Mesenchymal stem cell (in vitro differentiated cells and primary cell): ENCODE measurements at regions not wholly inside any gene's neighbourhood (a gene's known extent, or its start where the extent isn't known, plus 50 kb on each side); places are given as distances from the start of the nearest gene placed in this dataset.

Source experiments
- DNase-seq: peaks from one replicate; pipeline ENCODE4 v3.0.0-alpha.2; 2013
- H2AFZ ChIP-seq: one replicate; pipeline ENCODE4 v1.6.1; 2013; ENCODE audit warnings: low read depth, mild to moderate bottlenecking, control low read depth, inconsistent platforms, low read length, moderate library complexity
- H2AK5ac ChIP-seq: 2 replicates; pipeline ENCODE4 v1.6.1; 2013; ENCODE audit warnings: low read length, moderate library complexity, mild to moderate bottlenecking, inconsistent platforms; ENCODE audit not compliant: severe bottlenecking
- H2BK120ac ChIP-seq: one replicate; pipeline ENCODE4 v1.6.1; 2013; ENCODE audit warnings: low read depth, mild to moderate bottlenecking, inconsistent platforms, low read length, moderate library complexity
- H2BK12ac ChIP-seq, 2 experiments: one replicate each; pipeline ENCODE4 v1.6.1; 2013; ENCODE audit warnings: inconsistent platforms in 2 of 2, low read length in 2 of 2, mild to moderate bottlenecking in 2 of 2, moderate library complexity in 2 of 2, control low read depth in 1 of 2
- H2BK15ac ChIP-seq: one replicate; pipeline ENCODE4 v1.6.1; 2013; ENCODE audit warnings: mild to moderate bottlenecking, low read depth, inconsistent platforms; ENCODE audit not compliant: poor library complexity, severe bottlenecking
- H2BK5ac ChIP-seq: 2 replicates; pipeline ENCODE4 v1.6.1; 2013; ENCODE audit warnings: low read depth, mild to moderate bottlenecking, low read length, control low read depth, inconsistent platforms; ENCODE audit not compliant: poor library complexity, severe bottlenecking
- H3K14ac ChIP-seq, 2 experiments: one replicate each; pipeline ENCODE4 v1.6.1; 2013; ENCODE audit warnings: inconsistent platforms in 2 of 2, low read length in 2 of 2, control low read depth in 1 of 2, mild to moderate bottlenecking in 1 of 2, moderate library complexity in 1 of 2
- H3K18ac ChIP-seq, 2 experiments: one replicate each; pipeline ENCODE4 v1.6.1; 2013; ENCODE audit warnings: inconsistent platforms in 2 of 2, low read length in 2 of 2, control low read depth in 1 of 2, low read depth in 1 of 2, mild to moderate bottlenecking in 1 of 2
- H3K23ac ChIP-seq, 2 experiments: one replicate each; pipeline ENCODE4 v1.6.1; 2013; ENCODE audit warnings: inconsistent platforms in 2 of 2, low read length in 2 of 2, mild to moderate bottlenecking in 2 of 2, moderate library complexity in 2 of 2, control low read depth in 1 of 2
- H3K27ac ChIP-seq: 2 replicates; pipeline ENCODE4 v1.5.1; 2013; ENCODE audit warnings: mild to moderate bottlenecking, moderate library complexity, low read length, control low read depth, inconsistent platforms; ENCODE audit not compliant: poor library complexity, severe bottlenecking
- H3K27me3 ChIP-seq, 2 experiments: 2 replicates each; pipeline versions ENCODE4 v1.6.1 to v1.7.0; 2013; ENCODE audit warnings: low read length in 2 of 2, mild to moderate bottlenecking in 2 of 2, moderate library complexity in 2 of 2, control low read depth in 1 of 2, inconsistent platforms in 1 of 2; ENCODE audit not compliant: control insufficient read depth in 1 of 2, insufficient read depth in 1 of 2
- H3K36me3 ChIP-seq, 2 experiments: 2 replicates each; pipeline versions ENCODE4 v1.6.1 to v1.7.0; 2013; ENCODE audit warnings: low read length in 2 of 2, control low read depth in 1 of 2, inconsistent platforms in 1 of 2, low read depth in 1 of 2, mild to moderate bottlenecking in 1 of 2; ENCODE audit not compliant: insufficient read depth in 2 of 2, control insufficient read depth in 1 of 2
- H3K4ac ChIP-seq, 2 experiments: one replicate each; pipeline ENCODE4 v1.6.1; 2013; ENCODE audit warnings: inconsistent platforms in 2 of 2, low read length in 2 of 2, mild to moderate bottlenecking in 2 of 2, moderate library complexity in 2 of 2, control low read depth in 1 of 2, low read depth in 1 of 2
- H3K4me1 ChIP-seq: 2 replicates; pipeline ENCODE4 v1.6.1; 2013; ENCODE audit warnings: low read depth, low read length, control low read depth; ENCODE audit not compliant: control insufficient read depth, insufficient read depth
- H3K4me2 ChIP-seq: 2 replicates; pipeline ENCODE4 v1.6.1; 2013; ENCODE audit warnings: low read length, mild to moderate bottlenecking, inconsistent platforms; ENCODE audit not compliant: poor library complexity, severe bottlenecking
- H3K4me3 ChIP-seq, 2 experiments: 2 replicates each; pipeline versions ENCODE4 v1.5.1 to v1.7.0; 2013; ENCODE audit warnings: low read length in 2 of 2, mild to moderate bottlenecking in 2 of 2, control low read depth in 1 of 2, low read depth in 1 of 2; ENCODE audit not compliant: insufficient read depth in 1 of 2
- H3K79me1 ChIP-seq: replicated peaks from 2 replicates; pipeline ENCODE4 v1.6.1; 2013; ENCODE audit warnings: mild to moderate bottlenecking, control low read depth, low read length, inconsistent platforms; ENCODE audit not compliant: poor library complexity, severe bottlenecking
- H3K9ac ChIP-seq: 2 replicates; pipeline ENCODE4 v1.7.0; 2013; ENCODE audit warnings: mild to moderate bottlenecking, low read length, moderate library complexity
- H3K9me3 ChIP-seq: 2 replicates; pipeline ENCODE4 v1.7.0; 2013; ENCODE audit warnings: mild to moderate bottlenecking, low read length; ENCODE audit not compliant: control insufficient read depth
- H4K8ac ChIP-seq: one replicate; pipeline ENCODE4 v1.6.1; 2013; ENCODE audit warnings: inconsistent platforms, mild to moderate bottlenecking, low read length, moderate library complexity
- H4K91ac ChIP-seq: one replicate; pipeline ENCODE4 v1.6.1; 2013; ENCODE audit warnings: mild to moderate bottlenecking, low read length, inconsistent platforms
- WGBS: methylation state at CpG from one replicate; pipeline ENCODE4 v1.1.7; 2013; ENCODE audit warnings: mixed read lengths; 5-methylcytosine and 5-hydroxymethylcytosine counted together

DNA sequence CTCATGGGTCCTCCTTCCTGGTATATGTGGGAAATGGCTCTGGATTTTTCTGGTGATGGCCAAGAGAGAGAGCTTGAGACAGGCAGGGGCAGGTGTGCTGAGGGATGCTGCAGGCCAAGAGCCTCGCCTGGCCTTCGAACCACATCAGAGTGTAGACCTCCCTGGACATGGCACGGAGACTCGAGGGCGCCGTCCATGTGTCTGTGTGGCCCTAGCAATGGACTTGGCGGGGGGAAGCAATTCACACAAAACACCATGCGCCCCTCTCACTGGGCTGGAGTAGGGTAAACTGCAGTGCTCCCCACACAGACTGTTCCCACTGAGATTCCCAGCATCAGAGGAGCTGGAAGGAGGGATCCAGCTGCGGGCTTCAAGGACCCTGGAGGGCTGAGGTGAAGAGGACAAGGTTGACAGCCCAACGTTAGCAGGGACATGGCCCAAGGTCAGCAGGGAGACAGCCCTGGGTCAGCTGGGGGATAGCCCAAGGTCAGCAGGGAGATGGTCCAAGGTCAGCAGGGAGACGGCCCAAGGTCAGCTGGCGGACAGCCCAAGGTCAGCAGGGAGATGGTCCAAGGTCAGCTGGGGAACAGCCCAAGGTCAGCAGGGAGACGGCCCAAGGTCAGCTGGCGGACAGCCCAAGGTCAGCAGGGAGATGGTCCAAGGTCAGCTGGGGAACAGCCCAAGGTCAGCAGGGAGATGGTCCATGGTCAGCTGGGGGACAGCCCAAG is 75.4 kb upstream of the HDAC4 start:
- Histone ChIP-seq H3K4me3 (no peak overlapping the region), H3K14ac (no peak overlapping the region), H2BK5ac (no peak overlapping the region), H2AK5ac (no peak overlapping the region), H4K8ac (no peak overlapping the region), H3K23ac (no peak overlapping the region), H3K9ac (no peak overlapping the region), H2AFZ (no peak overlapping the region), H4K91ac (no peak overlapping the region), H3K18ac (no peak overlapping the region), H3K27ac (no peak overlapping the region), H2BK120ac (no peak overlapping the region), H3K27me3 (peaks cover 0 to 31% of the 10 kb centered on the region in 2 experiments), H3K4me2 (no peak overlapping the region), H3K4me1 (no peaks in the 10 kb centered on the region), H2BK15ac (no peak overlapping the region), H3K79me1 (no peaks in the 10 kb centered on the region), H3K4ac (no peak overlapping the region), H3K9me3 (no peaks in the 10 kb centered on the region), H2BK12ac (no peak overlapping the region), H3K36me3 (no peaks in the 10 kb centered on the region)
- DNase-seq = no peak
- WGBS = 87% methylated on average over 12 of the region's 14 CpGs

DNA sequence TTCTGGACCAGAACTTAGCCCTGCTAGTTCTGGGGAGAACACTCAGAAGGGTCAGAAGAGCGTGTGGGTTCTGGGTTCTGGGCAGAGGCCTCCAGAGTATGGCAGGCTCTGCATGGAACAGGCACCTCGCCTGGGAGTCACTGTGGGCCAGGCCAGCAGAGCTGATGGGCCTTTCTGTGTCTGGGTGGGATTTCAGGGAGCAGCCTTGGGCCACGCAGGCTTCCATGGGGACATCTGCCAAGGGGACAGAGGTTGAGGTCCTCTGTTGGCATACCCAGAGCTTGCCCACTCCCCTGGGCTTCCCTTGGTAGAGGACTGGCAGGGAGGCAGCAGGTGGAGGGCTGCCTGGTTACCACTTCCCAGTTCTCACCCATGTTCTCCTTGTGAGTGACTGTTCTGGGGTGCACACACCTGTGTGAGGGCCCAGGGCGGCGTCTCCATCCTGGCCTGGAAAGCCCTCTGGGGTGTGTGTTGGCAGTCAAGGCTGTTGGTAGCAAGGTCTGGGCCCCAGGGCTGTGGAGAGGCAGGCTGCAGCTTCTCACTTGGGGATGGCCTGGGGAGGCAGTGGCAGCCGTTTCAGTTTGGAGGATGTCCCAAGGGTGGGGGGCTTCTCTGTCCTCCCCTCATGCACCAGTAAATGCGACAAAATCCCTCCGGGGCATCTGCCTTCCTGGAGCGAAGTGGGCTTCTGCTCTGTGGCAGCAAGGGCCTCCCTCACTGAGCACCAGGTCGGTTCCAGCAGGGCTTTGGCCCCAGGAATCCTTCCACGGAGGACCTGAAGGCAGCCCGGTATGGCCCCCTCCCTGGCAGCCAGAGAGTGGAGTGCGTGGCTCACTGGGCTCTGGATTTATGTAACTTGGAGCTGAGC is 74.6 kb upstream of the HDAC4 start:
- WGBS = 49% methylated on average over 13 of the region's 13 CpGs
- H3K27ac ChIP-seq = no peak overlapping the region
- no peak overlapping the region for H2BK120ac ChIP-seq

DNA sequence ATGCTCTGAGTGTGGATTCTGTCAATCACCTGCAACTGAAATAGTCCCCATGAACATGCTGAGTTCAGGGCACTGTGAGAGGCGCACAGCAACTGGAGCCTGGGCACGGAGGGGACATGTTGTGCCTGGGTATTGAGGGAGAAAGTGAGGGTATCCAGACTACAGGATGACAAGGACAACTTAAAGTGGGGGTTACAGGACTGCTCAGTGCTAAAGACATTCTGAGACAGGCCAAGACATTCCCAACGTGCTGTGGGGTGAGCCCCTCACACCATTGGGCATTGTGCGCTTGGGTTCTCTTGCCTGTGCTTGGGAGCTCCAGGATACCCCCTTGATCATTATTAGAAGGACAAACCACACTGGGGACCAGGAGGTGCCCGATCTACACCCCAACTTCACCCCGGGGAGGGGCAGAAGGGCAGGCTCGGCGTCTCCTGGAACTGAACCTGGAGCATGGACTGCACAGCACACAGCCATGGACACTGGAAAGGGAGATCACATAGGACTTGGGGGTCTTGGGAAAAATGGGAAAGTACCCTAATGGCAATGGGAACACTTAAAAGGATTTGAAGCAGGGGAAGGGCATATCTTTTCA is 72.5 kb upstream of the HDAC4 start:
- Histone ChIP-seq H3K4me3 (no peak overlapping the region), H3K4me2 (no peak overlapping the region), H3K9ac (no peak overlapping the region), H3K9me3 (peaks cover 6% of the 10 kb centered on the region), H3K18ac (no peak overlapping the region), H3K36me3 (no peaks in the 10 kb centered on the region), H3K4me1 (no peaks in the 10 kb centered on the region), H2AK5ac (no peak overlapping the region), H3K27ac (no peak overlapping the region), H3K4ac (no peak overlapping the region), H3K27me3 (peaks cover 0 to 52% of the 10 kb centered on the region in 2 experiments), H3K79me1 (no peaks in the 10 kb centered on the region), H2AFZ (no peak overlapping the region), H4K8ac (no peak overlapping the region), H2BK12ac (no peak overlapping the region), H2BK15ac (no peak overlapping the region), H3K23ac (no peak overlapping the region), H4K91ac (no peak overlapping the region), H2BK5ac (no peak overlapping the region), H2BK120ac (no peak overlapping the region), H3K14ac (no peak overlapping the region)
- DNase-seq = no peak
- 72% methylated on average over 8 of the region's 8 CpGs for WGBS

More for the DNA sequence above, 74.6 kb upstream of the HDAC4 start:
- DNase-seq = no peak
- Histone ChIP-seq H3K27me3 (peaks cover 0 to 38% of the 10 kb centered on the region in 2 experiments), H4K8ac (no peak overlapping the region), H3K4me1 (no peaks in the 10 kb centered on the region), H3K18ac (no peak overlapping the region), H2BK15ac (no peak overlapping the region), H3K9me3 (no peaks in the 10 kb centered on the region), H3K36me3 (no peaks in the 10 kb centered on the region), H3K4ac (no peak overlapping the region), H3K14ac (no peak overlapping the region), H2AK5ac (no peak overlapping the region), H3K23ac (no peak overlapping the region), H2BK12ac (no peak overlapping the region), H3K79me1 (no peaks in the 10 kb centered on the region), H3K4me2 (no peak overlapping the region), H3K9ac (no peak overlapping the region), H2BK5ac (no peak overlapping the region), H4K91ac (no peak overlapping the region), H3K4me3 (no peak overlapping the region), H2AFZ (no peak overlapping the region)

DNA sequence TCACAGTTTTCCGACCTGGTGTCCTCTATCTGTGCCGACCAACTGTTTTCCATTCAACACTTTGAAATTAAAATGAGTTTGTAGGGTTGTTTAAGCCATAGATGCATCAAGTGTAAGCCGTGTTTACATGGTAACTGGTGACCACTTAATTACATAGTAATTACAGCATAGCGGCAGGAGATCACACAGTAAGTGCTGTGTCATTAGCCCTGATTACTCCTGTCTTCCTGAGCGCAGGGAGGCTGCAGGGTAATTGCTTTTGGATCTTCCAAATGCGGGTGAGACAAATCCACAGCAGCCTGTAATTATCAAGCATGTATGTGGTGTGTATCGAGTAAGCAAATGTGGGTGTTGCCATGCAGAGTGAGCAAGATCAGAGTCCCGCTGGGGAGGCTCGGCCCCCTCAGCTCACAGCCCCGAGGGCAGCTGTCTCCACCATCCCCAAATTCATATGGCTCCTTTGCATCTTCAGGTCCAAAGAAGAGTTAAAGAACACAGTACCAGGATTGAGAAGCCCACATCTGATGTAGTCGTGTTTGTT is 71.5 kb upstream of the HDAC4 start:
- H3K36me3 ChIP-seq = no peaks in the 10 kb centered on the region
- 68% methylated on average over 10 of the region's 11 CpGs for WGBS
- H2AK5ac ChIP-seq = no peak overlapping the region
- H3K4ac ChIP-seq = no peak overlapping the region
- H3K4me2 ChIP-seq = no peak overlapping the region
- H3K4me3 ChIP-seq = no peak overlapping the region
- peaks cover 6% of the 10 kb centered on the region for H3K9me3 ChIP-seq
- H3K27ac ChIP-seq = no peak overlapping the region
- peaks cover 0 to 52% of the 10 kb centered on the region in 2 experiments for H3K27me3 ChIP-seq
- H4K91ac ChIP-seq = no peak overlapping the region
- no peak overlapping the region for H2BK12ac ChIP-seq
- no peak overlapping the region for H3K9ac ChIP-seq
- no peak overlapping the region for H4K8ac ChIP-seq
- H3K18ac ChIP-seq = no peak overlapping the region
- H3K14ac ChIP-seq = no peak overlapping the region
- no peak overlapping the region for H2AFZ ChIP-seq
- no peak overlapping the region for H2BK120ac ChIP-seq
- H3K4me1 ChIP-seq = no peaks in the 10 kb centered on the region
- no peak overlapping the region for H2BK5ac ChIP-seq
- DNase-seq = no peak
- no peak overlapping the region for H2BK15ac ChIP-seq
- H3K79me1 ChIP-seq = no peaks in the 10 kb centered on the region
- no peak overlapping the region for H3K23ac ChIP-seq
